NCI-H128 (cell line): ENCODE measurements at regions not wholly inside any gene's neighbourhood (a gene's known extent, or its start where the extent isn't known, plus 50 kb on each side); places are given as distances from the start of the nearest gene placed in this dataset.
"Not testable (repeated sequence)": the region's sequence is repeated elsewhere in the genome, so short reads cannot be mapped to it uniquely, and the experiment has no call there.

Source experiments
- DNase-seq: peaks from one replicate; lab custom pipeline; 2025; ENCODE audit not compliant: unreplicated experiment; lab: John Stamatoyannopoulos, UW

GRCh38 chr3:10623578-10624275, 118.3 kb upstream of the ATP2B2 start:
- no peak for DNase-seq

DNA sequence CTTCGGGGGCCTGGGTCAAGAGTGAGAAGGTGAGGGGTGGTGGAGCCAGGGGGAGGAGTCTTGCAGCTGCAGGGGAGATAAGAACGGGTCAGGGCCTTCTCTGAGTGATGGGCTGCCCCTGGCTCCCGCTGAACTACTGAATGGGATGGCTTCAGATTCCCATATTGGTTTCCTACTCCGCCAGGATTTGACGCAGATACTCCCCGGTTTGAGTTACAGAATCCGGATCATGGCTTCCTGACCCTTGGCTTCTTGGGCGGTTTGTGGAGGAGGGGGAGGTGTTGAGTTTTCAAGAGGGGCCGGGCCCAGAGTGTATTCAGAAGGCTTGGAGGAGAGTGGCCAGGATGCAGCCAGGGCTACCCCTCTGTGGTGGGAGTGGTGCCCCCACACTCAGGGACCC, 119.9 kb upstream of the ATP2B2 start:
- no peak for DNase-seq

DNA sequence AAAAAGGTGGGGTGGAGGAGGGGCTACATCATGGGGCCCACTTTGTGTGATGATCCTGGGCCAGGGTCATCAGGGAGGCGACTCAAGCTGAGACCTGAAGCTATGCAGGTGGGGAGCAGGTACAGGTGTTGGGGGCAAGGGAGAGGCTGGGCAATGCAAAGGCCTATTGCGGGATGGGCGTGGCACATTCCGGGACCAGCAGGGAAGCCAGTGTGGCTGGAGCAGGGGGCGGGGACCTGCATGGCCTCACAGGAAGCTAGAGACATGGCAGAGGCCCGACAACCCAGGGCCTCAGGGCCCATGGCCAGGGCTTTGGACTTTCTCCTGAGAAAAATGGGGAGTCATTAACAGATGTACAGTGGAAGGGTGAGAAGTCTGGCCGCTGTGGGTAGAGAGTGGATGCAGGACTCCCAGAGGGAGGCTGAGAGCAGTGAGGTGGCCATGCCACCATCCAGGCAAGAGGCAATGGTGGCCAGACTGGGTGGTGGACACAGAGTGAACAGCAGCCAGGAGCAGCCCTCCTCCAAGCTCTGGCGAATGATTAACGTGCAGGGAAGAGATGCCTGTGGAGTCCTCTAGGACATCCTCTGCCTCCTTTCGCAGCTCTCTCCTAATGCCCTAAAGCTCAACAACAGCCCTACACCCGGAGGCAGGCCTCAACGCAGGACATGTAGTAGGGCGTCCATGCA, 122.6 kb upstream of the ATP2B2 start:
- DNase-seq, result no peak

DNA sequence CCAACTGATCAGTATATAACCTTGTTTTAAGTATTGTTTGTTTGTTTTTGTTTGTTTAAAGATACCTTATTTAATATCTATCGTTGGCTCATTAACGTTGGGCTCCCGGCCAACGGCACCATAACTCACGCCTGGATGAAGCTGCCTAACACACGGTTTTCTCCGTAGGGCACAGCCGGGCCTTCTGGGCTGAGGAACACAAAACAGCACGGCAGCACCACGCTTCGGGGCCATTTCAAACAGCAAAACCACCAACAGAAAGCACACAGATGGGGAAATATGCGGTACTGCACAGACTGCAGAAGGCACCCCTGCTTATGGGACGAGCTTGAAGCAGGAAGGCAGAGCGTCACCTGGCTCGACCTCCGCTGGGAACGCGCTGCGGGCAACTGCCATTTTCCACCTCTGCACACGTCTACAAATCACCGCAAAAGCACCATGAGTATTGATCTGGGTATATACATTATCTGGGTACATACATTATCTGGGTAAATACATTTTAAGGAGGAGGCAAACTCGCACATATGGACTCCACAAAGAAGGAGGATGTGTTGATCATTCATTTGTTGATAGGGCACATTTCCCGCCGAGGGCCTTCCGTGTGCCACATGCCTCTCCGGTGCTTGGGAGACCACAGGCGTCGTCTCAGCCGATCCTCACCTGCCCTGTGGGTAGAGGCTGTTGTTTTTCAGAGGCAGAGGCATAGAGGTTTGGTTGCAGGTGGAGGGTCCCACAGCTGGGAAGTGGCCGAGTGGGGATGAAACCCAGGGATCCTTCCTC, 123.7 kb upstream of the ATP2B2 start:
- no peak for DNase-seq

GRCh38 chr3:10629671-10630040, 124.3 kb upstream of the ATP2B2 start:
- no peak for DNase-seq

DNA sequence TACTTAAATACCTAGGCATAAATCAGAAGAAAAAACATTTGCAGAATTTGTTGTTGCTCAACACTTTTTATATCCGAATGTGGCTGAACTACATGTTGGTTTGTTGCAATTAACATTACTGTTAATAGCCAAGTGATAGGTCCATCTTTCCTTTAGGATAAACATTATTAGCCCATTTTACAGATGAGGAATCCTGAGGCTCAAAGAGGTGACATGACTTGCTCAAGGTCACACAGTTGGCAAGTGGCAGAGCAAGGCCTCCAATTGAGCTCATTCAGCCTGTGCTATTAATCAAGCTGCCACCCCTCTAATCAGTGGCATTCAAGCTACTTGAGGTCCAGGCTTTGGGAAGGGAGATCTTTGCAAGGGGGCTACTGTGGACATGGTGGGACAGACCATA, 125.8 kb upstream of the ATP2B2 start:
- DNase-seq, result no peak

GRCh38 chr3:10632125-10632524, 126.7 kb upstream of the ATP2B2 start:
- DNase-seq, result no peak

DNA sequence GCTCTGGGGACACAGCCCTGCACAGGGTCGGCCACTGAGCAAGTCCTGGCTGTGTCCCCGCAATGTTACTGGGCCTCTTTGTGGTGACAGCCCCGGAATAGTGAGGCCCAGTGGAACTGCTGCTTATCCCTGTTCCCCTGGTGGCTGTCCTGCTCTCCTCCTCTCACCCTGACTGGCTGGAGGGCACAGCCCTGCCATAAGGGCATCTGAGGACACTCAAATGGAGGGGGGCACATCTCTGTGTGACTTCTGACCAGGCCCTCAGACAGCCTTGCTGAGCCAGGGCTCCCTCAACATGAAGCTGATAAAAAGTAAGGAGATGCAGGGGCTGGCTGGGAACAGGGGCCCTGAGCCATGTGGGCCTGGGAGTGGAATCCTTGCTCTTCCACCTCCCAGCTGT, 127.4 kb upstream of the ATP2B2 start:
- DNase-seq, result no peak

GRCh38 chr3:10635446-10636076, 130.2 kb upstream of the ATP2B2 start:
- DNase-seq, result no peak

DNA sequence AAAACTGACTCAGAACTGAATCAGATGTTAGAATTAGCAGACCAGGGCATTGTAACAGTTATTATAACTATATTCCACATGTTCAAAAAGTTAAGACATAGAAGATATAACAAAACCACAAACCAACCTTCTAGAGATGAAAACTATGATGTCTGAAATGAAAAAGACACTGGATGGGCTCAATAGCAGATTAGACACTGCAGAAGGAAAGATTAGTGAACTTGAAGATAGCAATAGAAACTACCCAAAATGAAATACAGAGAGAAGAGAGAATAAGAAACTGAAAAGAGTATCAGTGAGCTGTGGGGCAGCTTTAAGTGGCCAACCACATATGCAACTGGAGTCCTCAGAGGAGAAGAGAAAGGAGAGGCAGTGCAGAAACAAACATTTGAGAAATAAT, 132.0 kb upstream of the ATP2B2 start:
- DNase-seq, result no peak

- DNase-seq, result no peak
Measured at GRCh38 chr3:10638466-10638865, 133.1 kb upstream of the ATP2B2 start.

DNA sequence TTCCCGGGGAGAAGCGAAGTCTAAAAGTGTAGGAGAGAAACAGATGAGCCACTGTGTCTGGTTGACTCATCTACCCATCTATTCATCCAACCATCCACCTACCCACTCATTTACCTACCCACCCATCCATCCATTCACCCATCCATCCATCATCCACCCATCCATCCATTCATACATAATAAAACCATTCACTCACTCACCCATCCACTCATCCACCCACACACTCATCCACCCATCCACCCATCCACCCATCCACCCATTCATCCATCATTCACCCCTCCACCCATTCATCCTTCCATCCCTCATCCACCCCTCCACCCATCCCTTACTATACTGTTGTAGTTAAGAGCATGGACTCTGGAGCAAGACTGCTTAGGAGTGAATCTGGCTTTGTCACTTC, 136.4 kb upstream of the ATP2B2 start:
- DNase-seq, result no peak

DNA sequence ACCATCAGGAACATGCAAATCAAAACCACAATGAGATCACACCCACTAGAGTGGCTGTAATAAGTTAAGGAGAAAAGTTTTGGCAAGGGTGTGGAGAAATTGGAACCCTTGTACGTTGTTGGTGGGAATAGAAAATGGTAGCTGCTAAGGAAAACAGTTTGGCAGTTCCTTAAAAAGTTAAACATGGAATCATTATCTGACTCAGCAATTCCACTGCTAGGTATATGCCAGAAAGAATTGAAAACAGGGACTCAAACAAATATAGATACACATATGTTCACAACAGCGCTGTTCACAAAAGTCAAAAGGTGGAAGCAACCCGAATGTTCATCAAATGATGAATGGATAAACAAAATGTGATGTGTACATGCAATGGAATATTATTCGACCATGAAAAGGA, 138.8 kb upstream of the ATP2B2 start:
- no peak for DNase-seq

GRCh38 chr3:10645800-10646199, 140.4 kb upstream of the ATP2B2 start:
- DNase-seq, result no peak

- no peak for DNase-seq
Measured at GRCh38 chr3:10646531-10647335, 141.3 kb upstream of the ATP2B2 start.

GRCh38 chr3:10647376-10647775, 142.0 kb upstream of the ATP2B2 start:
- no peak for DNase-seq

DNA sequence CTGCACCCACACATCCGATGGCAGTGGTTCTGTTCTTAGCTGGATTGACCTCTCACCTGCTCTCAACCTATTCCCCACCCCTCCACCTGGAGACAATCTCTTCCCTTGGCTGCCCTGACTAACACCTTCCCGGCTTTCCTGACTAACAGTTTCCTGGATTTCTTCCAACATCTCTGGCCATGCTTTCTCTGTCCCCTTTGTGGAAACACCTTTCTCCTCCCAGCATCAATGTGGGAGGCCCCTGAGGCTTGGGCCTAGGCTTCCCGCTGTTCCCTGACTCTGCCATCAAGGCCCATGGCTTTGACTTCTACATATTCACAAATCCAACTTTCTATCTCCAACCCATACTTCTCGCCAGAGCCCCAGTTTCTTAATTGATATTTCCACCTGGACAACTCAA, 142.8 kb upstream of the ATP2B2 start:
- DNase-seq, result no peak

DNA sequence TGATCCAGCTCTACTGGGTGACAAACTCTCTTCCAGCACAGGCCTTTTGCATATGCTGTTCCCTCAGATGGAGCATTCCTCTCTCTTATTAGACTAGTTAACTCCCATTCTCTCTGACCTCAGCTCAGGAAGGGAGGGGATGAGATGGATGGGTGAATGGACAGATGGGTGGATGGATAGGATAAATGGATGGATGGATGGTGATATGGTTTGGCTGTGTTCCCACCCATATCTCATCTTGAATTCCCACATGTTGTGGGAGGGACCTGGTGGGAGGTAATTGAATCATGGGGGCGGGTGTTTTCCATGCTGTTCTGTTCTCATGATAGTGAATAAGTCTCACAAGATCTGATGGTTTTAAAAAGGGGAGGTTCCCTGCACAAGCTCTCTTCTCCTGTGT, 144.1 kb upstream of the ATP2B2 start:
- not testable (repeated sequence) for DNase-seq

GRCh38 chr3:10651506-10651905, 146.1 kb upstream of the ATP2B2 start:
- no peak for DNase-seq

GRCh38 chr3:10653241-10653640, 147.9 kb upstream of the ATP2B2 start:
- no peak for DNase-seq
